ENCODE measurements at regions not wholly inside any gene's neighbourhood (a gene's known extent, or its start where the extent isn't known, plus 50 kb on each side); places are given as distances from the start of the nearest gene placed in this dataset.

- no peaks in the 10 kb centered on the region for H3K4me1 ChIP-seq
- no peaks in the 10 kb centered on the region for H3K27me3 ChIP-seq
- no peak overlapping the region for H3K27ac ChIP-seq
- intact Hi-C loops (cut with DNase I; ENCODE audit: low total_unique reads), result no loop called here
- DNase-seq (ENCODE audit: low spot score in 2 of 2), result no peak
- H3K9me3 ChIP-seq, result no peaks in the 10 kb centered on the region
- no peak overlapping the region for H3K4me3 ChIP-seq
- no peaks in the 10 kb centered on the region for H3K36me3 ChIP-seq
- no peak for TF ChIP-seq POLR2A (IDR thresholded peaks at IDR 0.05)
- no peak for TF ChIP-seq POLR2AphosphoS5 (IDR thresholded peaks at IDR 0.05)
- no peak for TF ChIP-seq CTCF (IDR thresholded peaks at IDR 0.05)
These were observed 60.9 kb upstream of the CLCN4 start for GRCh38 chrX:10095698-10096432.

- Histone ChIP-seq H3K36me3 (no peaks in the 10 kb centered on the region), H3K9me3 (no peaks in the 10 kb centered on the region), H3K27me3 (peaks cover 0 to 7% of the 10 kb centered on the region in 2 donors), H3K27ac (peak overlapping the region in 1 of 2 donors; percentile 54), H3K4me3 (peak overlapping the region; percentile 17 to 40 (median 21)), H3K4me1 (no peaks in the 10 kb centered on the region)
- TF ChIP-seq POLR2A (IDR thresholded peaks at IDR 0.05), result no peak
- TF ChIP-seq CTCF (IDR thresholded peaks at IDR 0.05), result no peak
- TF ChIP-seq POLR2AphosphoS5 (IDR thresholded peaks at IDR 0.05), result no peak
- intact Hi-C loops (cut with DNase I; ENCODE audit: low total_unique reads), result no loop called here
- no peak for DNase-seq (ENCODE audit: low spot score in 2 of 2)
These were observed 58.5 kb upstream of the CLCN4 start for GRCh38 chrX:10098270-10098713.

- H3K36me3 ChIP-seq, result no peaks in the 10 kb centered on the region
- peaks cover 0 to 7% of the 10 kb centered on the region in 2 donors for H3K27me3 ChIP-seq
- H3K27ac ChIP-seq, result peak overlapping the region; percentile 54 to 57
- DNase-seq (ENCODE audit: low spot score in 2 of 2), result no peak
- H3K4me3 ChIP-seq, result no peak overlapping the region
- TF ChIP-seq POLR2A (IDR thresholded peaks at IDR 0.05), result no peak
- no peak for TF ChIP-seq CTCF (IDR thresholded peaks at IDR 0.05)
- no peak for TF ChIP-seq POLR2AphosphoS5 (IDR thresholded peaks at IDR 0.05)
- intact Hi-C loops (cut with DNase I; ENCODE audit: low total_unique reads), result no loop called here
- no peaks in the 10 kb centered on the region for H3K4me1 ChIP-seq
- no peaks in the 10 kb centered on the region for H3K9me3 ChIP-seq
These were observed 57.4 kb upstream of the CLCN4 start for GRCh38 chrX:10099411-10099810.

GRCh38 chrX:10101269-10101668 is 55.5 kb upstream of the CLCN4 start:
- Histone ChIP-seq H3K27me3 (peaks cover 0 to 7% of the 10 kb centered on the region in 2 donors), H3K4me3 (no peak overlapping the region), H3K9me3 (no peaks in the 10 kb centered on the region), H3K4me1 (no peaks in the 10 kb centered on the region), H3K36me3 (no peaks in the 10 kb centered on the region), H3K27ac (peak overlapping the region; percentile 49 to 57)
- intact Hi-C loops (cut with DNase I; ENCODE audit: low total_unique reads), result no loop called here
- TF ChIP-seq POLR2A (IDR thresholded peaks at IDR 0.05), result no peak
- DNase-seq (ENCODE audit: low spot score in 2 of 2), result peak in 1 of 2 donors; percentile 37

GRCh38 chrX:10102046-10102704 is 54.6 kb upstream of the CLCN4 start:
- H3K27me3 ChIP-seq, result peaks cover 0 to 7% of the 10 kb centered on the region in 2 donors
- H3K27ac ChIP-seq, result no peak overlapping the region
- H3K4me1 ChIP-seq, result no peaks in the 10 kb centered on the region

More at GRCh38 chrX:10102046-10102704, 54.6 kb upstream of the CLCN4 start:
- intact Hi-C loops (cut with DNase I; ENCODE audit: low total_unique reads), result no loop called here
- Histone ChIP-seq H3K4me3 (no peak overlapping the region), H3K36me3 (no peaks in the 10 kb centered on the region), H3K9me3 (no peaks in the 10 kb centered on the region)
- TF ChIP-seq POLR2AphosphoS5 (IDR thresholded peaks at IDR 0.05) (no peak), POLR2A (IDR thresholded peaks at IDR 0.05) (no peak), CTCF (IDR thresholded peaks at IDR 0.05) (no peak)
- no peak for DNase-seq (ENCODE audit: low spot score in 2 of 2)

Data from breast epithelium (tissue), 4 donors.